ENCODE measurements at regions not wholly inside any gene's neighbourhood (a gene's known extent, or its start where the extent isn't known, plus 50 kb on each side); places are given as distances from the start of the nearest gene placed in this dataset.
"Not testable (repeated sequence)": the region's sequence is repeated elsewhere in the genome, so short reads cannot be mapped to it uniquely, and the experiment has no call there.

GRCh38 chr2:175599966-175600831, 401.9 kb downstream of the LNPK start:
- DNase-seq, result no peak

- no peak for DNase-seq
Observed at GRCh38 chr2:175597286-175597685, 404.8 kb downstream of the LNPK start.

GRCh38 chr2:175595139-175595538, 406.9 kb downstream of the LNPK start:
- no peak for DNase-seq

- not testable (repeated sequence) for DNase-seq
Observed at GRCh38 chr2:175593686-175594525, 408.2 kb downstream of the LNPK start.

GRCh38 chr2:175588213-175588612, 406.7 kb upstream of the ATP5MC3 start:
- DNase-seq, result not testable (repeated sequence)

- DNase-seq, result no peak
Observed at GRCh38 chr2:175585496-175585895, 404.0 kb upstream of the ATP5MC3 start.

GRCh38 chr2:175580652-175581051, 399.1 kb upstream of the ATP5MC3 start:
- DNase-seq, result no peak

GRCh38 chr2:175579646-175580045, 398.1 kb upstream of the ATP5MC3 start:
- no peak for DNase-seq

- DNase-seq, result no peak
Observed at GRCh38 chr2:175577368-175577970, 396.0 kb upstream of the ATP5MC3 start.

GRCh38 chr2:175576875-175577274, 395.4 kb upstream of the ATP5MC3 start:
- peak; percentile 26 for DNase-seq

- no peak for DNase-seq
Observed at GRCh38 chr2:175576270-175576669, 394.8 kb upstream of the ATP5MC3 start.

- DNase-seq, result no peak
Observed at GRCh38 chr2:175575346-175576258, 394.1 kb upstream of the ATP5MC3 start.

- no peak for DNase-seq
Observed at GRCh38 chr2:175574069-175574468, 392.6 kb upstream of the ATP5MC3 start.

- no peak for DNase-seq
Observed at GRCh38 chr2:175571078-175571653, 389.7 kb upstream of the ATP5MC3 start.

- DNase-seq, result no peak
Observed at GRCh38 chr2:175568109-175568730, 386.7 kb upstream of the ATP5MC3 start.

- no peak for DNase-seq
Observed at GRCh38 chr2:175567435-175568061, 386.0 kb upstream of the ATP5MC3 start.

- DNase-seq, result no peak
Observed at GRCh38 chr2:175560521-175561169, 379.1 kb upstream of the ATP5MC3 start.

GRCh38 chr2:175559613-175560012, 378.1 kb upstream of the ATP5MC3 start:
- DNase-seq, result no peak

- no peak for DNase-seq
Observed at GRCh38 chr2:175557810-175558377, 376.4 kb upstream of the ATP5MC3 start.

GRCh38 chr2:175553910-175554309, 372.4 kb upstream of the ATP5MC3 start:
- DNase-seq, result no peak
